Right lobe of liver (tissue), 6 donors: ENCODE measurements at regions not wholly inside any gene's neighbourhood (a gene's known extent, or its start where the extent isn't known, plus 50 kb on each side); places are given as distances from the start of the nearest gene placed in this dataset.
"Not testable (repeated sequence)": the region's sequence is repeated elsewhere in the genome, so short reads cannot be mapped to it uniquely, and the experiment has no call there.

ENCODE experiments used
- ATAC-seq, 4 donors: fragments of 200-7000 bp; cut with Tn5 transposase; one replicate each; pipeline ENCODE4 v1.9.1; 2020; ENCODE audit warnings: mild to moderate bottlenecking in 4 of 4, moderate library complexity in 4 of 4
- DNase-seq, 3 donors: peaks; one replicate each; pipeline ENCODE4 v3.0.0-alpha.2; 2020
- H3K27ac ChIP-seq, 3 donors: fragments of 200-600 bp; one replicate each; pipeline ENCODE4 v1.8.0; 2022
- H3K27me3 ChIP-seq, 2 donors: fragments of 200-600 bp; one replicate each; pipeline ENCODE4 v1.8.0; 2022
- H3K36me3 ChIP-seq, 4 donors: fragments of 200-600 bp; sonication (generic) in 1 of 4; one replicate each; pipeline versions ENCODE4 v1.5.1 to v1.8.0; 2017 to 2022; ENCODE audit warnings: control low read depth in 1 of 4
- H3K4me1 ChIP-seq, 4 donors: fragments of 200-600 bp; sonication (generic) in 1 of 4; one replicate each; pipeline versions ENCODE4 v1.5.1 to v1.8.0; 2017 to 2022; ENCODE audit warnings: control low read depth in 1 of 4
- H3K4me3 ChIP-seq, 3 donors: fragments of 200-600 bp; one replicate each; pipeline ENCODE4 v1.8.0; 2022
- H3K9me3 ChIP-seq, 4 donors: fragments of 200-600 bp; sonication (generic) in 1 of 4; one replicate each; pipeline versions ENCODE4 v1.5.1 to v1.8.0; 2017 to 2022; ENCODE audit warnings: control low read depth in 1 of 4
- intact Hi-C, 2 donors: fragments of 100-400 bp; cut with DNase I; formaldehyde crosslinking; loops; one replicate each; pipeline versions ENCODE4 v1.11.2 to v1.14.1; 2022
- TF ChIP-seq, protein P1 (sequence below), 4 donors: fragments of 200-600 bp in 3 of 4; fragments of 450-650 bp in 1 of 4; IDR thresholded peaks; one replicate each; pipeline versions ENCODE4 v1.5.1 to v1.8.0; 2016 to 2022; ENCODE audit warnings: antibody characterized with exemption in 4 of 4, mild to moderate bottlenecking in 2 of 4
- donor health status: DM: no; HTN: yes; CAD: no.
- donor health status: DM: no; HTN: no; CAD: no.
- donor health status: DM: no; HTN: no; CAD: no.
- donor health status: DM: no; HTN: yes; CAD: no.
- donor health status: DM: no; HTN: yes; CAD: no.

GRCh38 chr6:60639185-60639584 is 1646.8 kb downstream of the KHDRBS2 start:
- H3K36me3 ChIP-seq, H3K4me1 ChIP-seq, H3K27ac ChIP-seq, H3K9me3 ChIP-seq, intact Hi-C loops, DNase-seq, H3K27me3 ChIP-seq, H3K4me3 ChIP-seq: not testable (repeated sequence)
- ATAC-seq: peak in 1 of 4 donors; percentile 34
- TF ChIP-seq, protein P1, sequence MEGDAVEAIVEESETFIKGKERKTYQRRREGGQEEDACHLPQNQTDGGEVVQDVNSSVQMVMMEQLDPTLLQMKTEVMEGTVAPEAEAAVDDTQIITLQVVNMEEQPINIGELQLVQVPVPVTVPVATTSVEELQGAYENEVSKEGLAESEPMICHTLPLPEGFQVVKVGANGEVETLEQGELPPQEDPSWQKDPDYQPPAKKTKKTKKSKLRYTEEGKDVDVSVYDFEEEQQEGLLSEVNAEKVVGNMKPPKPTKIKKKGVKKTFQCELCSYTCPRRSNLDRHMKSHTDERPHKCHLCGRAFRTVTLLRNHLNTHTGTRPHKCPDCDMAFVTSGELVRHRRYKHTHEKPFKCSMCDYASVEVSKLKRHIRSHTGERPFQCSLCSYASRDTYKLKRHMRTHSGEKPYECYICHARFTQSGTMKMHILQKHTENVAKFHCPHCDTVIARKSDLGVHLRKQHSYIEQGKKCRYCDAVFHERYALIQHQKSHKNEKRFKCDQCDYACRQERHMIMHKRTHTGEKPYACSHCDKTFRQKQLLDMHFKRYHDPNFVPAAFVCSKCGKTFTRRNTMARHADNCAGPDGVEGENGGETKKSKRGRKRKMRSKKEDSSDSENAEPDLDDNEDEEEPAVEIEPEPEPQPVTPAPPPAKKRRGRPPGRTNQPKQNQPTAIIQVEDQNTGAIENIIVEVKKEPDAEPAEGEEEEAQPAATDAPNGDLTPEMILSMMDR (IDR thresholded peaks at IDR 0.05): peak in 1 of 4 donors; percentile 12
